Choroid plexus epithelial cell (primary cell): ENCODE measurements at regions not wholly inside any gene's neighbourhood (a gene's known extent, or its start where the extent isn't known, plus 50 kb on each side); places are given as distances from the start of the nearest gene placed in this dataset.

ENCODE experiments used
- DNase-seq: peaks from one replicate; pipeline ENCODE4 v3.0.0-alpha.2; 2010; ENCODE audit warnings: low read depth
- H3K4me3 ChIP-seq: 2 replicates; pipeline ENCODE4 v1.5.1; 2011; ENCODE audit warnings: low read depth, mild to moderate bottlenecking, control low read depth, low read length, moderate library complexity
- CTCF ChIP-seq: conservative IDR thresholded peaks from 2 replicates; pipeline ENCODE4 v1.5.1; 2011; ENCODE audit warnings: low read depth, mild to moderate bottlenecking, control low read depth, inconsistent platforms, low read length, moderate library complexity

GRCh38 chr6:156583083-156583482 is 194.1 kb upstream of the ARID1B start:
- TF ChIP-seq CTCF = no peak
- no peak for DNase-seq
- no peak overlapping the region for H3K4me3 ChIP-seq

GRCh38 chr6:156582509-156582992 is 194.6 kb upstream of the ARID1B start:
- no peak overlapping the region for H3K4me3 ChIP-seq
- no peak for TF ChIP-seq CTCF
- DNase-seq = no peak

GRCh38 chr6:156579564-156579963 is 197.6 kb upstream of the ARID1B start:
- H3K4me3 ChIP-seq = no peak overlapping the region
- DNase-seq = no peak
- TF ChIP-seq CTCF = no peak

GRCh38 chr6:156577749-156578148 is 199.4 kb upstream of the ARID1B start:
- no peak for DNase-seq
- H3K4me3 ChIP-seq = no peak overlapping the region
- TF ChIP-seq CTCF = no peak

- H3K4me3 ChIP-seq = no peak overlapping the region
- DNase-seq = no peak
- TF ChIP-seq CTCF = no peak
Observed at GRCh38 chr6:156575361-156575760, 201.8 kb upstream of the ARID1B start.

- no peak for TF ChIP-seq CTCF
- no peak overlapping the region for H3K4me3 ChIP-seq
- DNase-seq = no peak
Observed at GRCh38 chr6:156564807-156565149, 212.4 kb upstream of the ARID1B start.

GRCh38 chr6:156564127-156564806 is 212.9 kb upstream of the ARID1B start:
- H3K4me3 ChIP-seq = no peak overlapping the region
- DNase-seq = peak; percentile 73
- peak; percentile 98 for TF ChIP-seq CTCF
